ENCODE measurements at regions not wholly inside any gene's neighbourhood (a gene's known extent, or its start where the extent isn't known, plus 50 kb on each side); places are given as distances from the start of the nearest gene placed in this dataset.

- TF ChIP-seq CTCF (IDR thresholded peaks at IDR 0.05; ENCODE audit: partially characterized antibody, unreplicated experiment), result no peak
- no peaks in the 10 kb centered on the region for H3K36me3 Mint-ChIP-seq (ENCODE audit: unreplicated experiment)
- no peak overlapping the region for H3K4me3 Mint-ChIP-seq (ENCODE audit: unreplicated experiment)
- no peak overlapping the region for H3K27ac Mint-ChIP-seq (ENCODE audit: unreplicated experiment)
- peaks cover 8% of the 10 kb centered on the region for H3K4me1 Mint-ChIP-seq (ENCODE audit: low read depth, unreplicated experiment)
- DNase-seq, result no peak
- H3K9me3 Mint-ChIP-seq (ENCODE audit: unreplicated experiment), result peaks cover 2% of the 10 kb centered on the region
- peaks cover 3% of the 10 kb centered on the region for H3K27me3 Mint-ChIP-seq (ENCODE audit: unreplicated experiment)
These were observed 132.5 kb downstream of the RWDD3 start for GRCh38 chr1:95366498-95366897.

GRCh38 chr1:95368178-95368577 is 134.2 kb downstream of the RWDD3 start:
- peaks cover 2% of the 10 kb centered on the region for H3K9me3 Mint-ChIP-seq (ENCODE audit: unreplicated experiment)
- no peaks in the 10 kb centered on the region for H3K36me3 Mint-ChIP-seq (ENCODE audit: unreplicated experiment)
- no peak for DNase-seq
- H3K4me3 Mint-ChIP-seq (ENCODE audit: unreplicated experiment), result no peak overlapping the region
- H3K27me3 Mint-ChIP-seq (ENCODE audit: unreplicated experiment), result no peaks in the 10 kb centered on the region
- peaks cover 8% of the 10 kb centered on the region for H3K4me1 Mint-ChIP-seq (ENCODE audit: low read depth, unreplicated experiment)
- no peak for TF ChIP-seq CTCF (IDR thresholded peaks at IDR 0.05; ENCODE audit: partially characterized antibody, unreplicated experiment)
- H3K27ac Mint-ChIP-seq (ENCODE audit: unreplicated experiment), result no peak overlapping the region

GRCh38 chr1:95369985-95370690 is 136.1 kb downstream of the RWDD3 start:
- H3K27me3 Mint-ChIP-seq (ENCODE audit: unreplicated experiment), result no peaks in the 10 kb centered on the region
- H3K9me3 Mint-ChIP-seq (ENCODE audit: unreplicated experiment), result peaks cover under 1% of the 10 kb centered on the region
- no peak overlapping the region for H3K27ac Mint-ChIP-seq (ENCODE audit: unreplicated experiment)
- DNase-seq, result no peak
- H3K4me1 Mint-ChIP-seq (ENCODE audit: low read depth, unreplicated experiment), result peaks cover 8% of the 10 kb centered on the region
- TF ChIP-seq CTCF (IDR thresholded peaks at IDR 0.05; ENCODE audit: partially characterized antibody, unreplicated experiment), result no peak
- no peak overlapping the region for H3K4me3 Mint-ChIP-seq (ENCODE audit: unreplicated experiment)
- H3K36me3 Mint-ChIP-seq (ENCODE audit: unreplicated experiment), result no peaks in the 10 kb centered on the region

- no peak for TF ChIP-seq CTCF (IDR thresholded peaks at IDR 0.05; ENCODE audit: partially characterized antibody, unreplicated experiment)
- H3K4me1 Mint-ChIP-seq (ENCODE audit: low read depth, unreplicated experiment), result peaks cover 8% of the 10 kb centered on the region
- no peaks in the 10 kb centered on the region for H3K9me3 Mint-ChIP-seq (ENCODE audit: unreplicated experiment)
- DNase-seq, result no peak
- H3K36me3 Mint-ChIP-seq (ENCODE audit: unreplicated experiment), result no peaks in the 10 kb centered on the region
- H3K4me3 Mint-ChIP-seq (ENCODE audit: unreplicated experiment), result no peak overlapping the region
- no peak overlapping the region for H3K27ac Mint-ChIP-seq (ENCODE audit: unreplicated experiment)
- no peaks in the 10 kb centered on the region for H3K27me3 Mint-ChIP-seq (ENCODE audit: unreplicated experiment)
These were observed 136.9 kb downstream of the RWDD3 start for GRCh38 chr1:95370691-95371562.
